Panc1 (cell line): ENCODE measurements at regions not wholly inside any gene's neighbourhood (a gene's known extent, or its start where the extent isn't known, plus 50 kb on each side); places are given as distances from the start of the nearest gene placed in this dataset.

Experiments used
- ATAC-seq: fragments of 200-7000 bp; cut with Tn5 transposase; 2 replicates; pipeline ENCODE4 v1.9.1; 2020; ENCODE audit warnings: mild to moderate bottlenecking, moderate library complexity
- BruUV-seq: library from RNA; stranded (reverse); fragments of 400-500 nt; replicated peaks from 2 replicates; lab custom pipeline; 2021; lab: Mats Ljungman, UMichigan
- CTCF ChIA-PET: fragments of 300-600 bp; sonication (Branson Sonifier 250); formaldehyde crosslinking; loops from one replicate; lab custom pipeline; 2022; ENCODE audit warnings: antibody characterized with exemption; lab: Charles Lee
- POLR2A ChIA-PET: fragments of 300-600 bp; sonication (Branson Sonifier 250); formaldehyde crosslinking; loops from one replicate; lab custom pipeline; 2022; ENCODE audit warnings: antibody characterized with exemption; lab: Charles Lee
- DNase-seq: peaks from one replicate; pipeline ENCODE4 v3.0.0-alpha.2; 2010; ENCODE audit warnings: low read depth, low spot score
- H3K27ac ChIP-seq: 2 replicates; pipeline ENCODE4 v1.5.1; 2011; ENCODE audit warnings: mild to moderate bottlenecking, low read length, inconsistent platforms
- H3K27me3 ChIP-seq: fragments of 200-500 bp; sonication (Bioruptor generic); 2 replicates; pipeline ENCODE4 v1.6.0; 2014; ENCODE audit warnings: low read length, inconsistent platforms; ENCODE audit not compliant: control insufficient read depth, insufficient read depth
- H3K36me3 ChIP-seq: fragments of 200-500 bp; sonication (Bioruptor generic); 2 replicates; pipeline ENCODE4 v1.5.1; 2014; ENCODE audit warnings: inconsistent platforms, mild to moderate bottlenecking, low read length, moderate library complexity; ENCODE audit not compliant: control insufficient read depth, insufficient read depth
- H3K4me1 ChIP-seq: 2 replicates; pipeline ENCODE4 v1.5.1; 2011; ENCODE audit warnings: inconsistent platforms, mild to moderate bottlenecking, low read length, moderate library complexity; ENCODE audit not compliant: control insufficient read depth, insufficient read depth
- H3K4me3 ChIP-seq, 2 experiments: 2 replicates each; pipeline ENCODE4 v1.5.1; 2011 to 2012; ENCODE audit warnings: low read depth in 2 of 2, low read length in 2 of 2, mild to moderate bottlenecking in 2 of 2, inconsistent platforms in 1 of 2, moderate library complexity in 1 of 2
- H3K9me3 ChIP-seq: fragments of 200-500 bp; sonication (Bioruptor generic); 2 replicates; pipeline ENCODE4 v1.5.1; 2014; ENCODE audit warnings: low read depth, mild to moderate bottlenecking, inconsistent platforms, low read length, moderate library complexity; ENCODE audit not compliant: control insufficient read depth, insufficient read depth
- POLR2AphosphoS5 ChIP-seq: IDR thresholded peaks from 2 replicates; pipeline ENCODE4 v1.6.1; 2012; ENCODE audit warnings: mild to moderate bottlenecking, low read depth, low read length, moderate library complexity
- SIN3A ChIP-seq: IDR thresholded peaks from 2 replicates; pipeline ENCODE4 v1.6.1; 2012; ENCODE audit warnings: low read depth, mild to moderate bottlenecking, low read length, moderate library complexity, borderline replicate concordance; ENCODE audit not compliant: insufficient read depth
- TCF7L2 ChIP-seq: IDR thresholded peaks from 2 replicates; pipeline ENCODE4 v1.6.1; 2011; ENCODE audit warnings: mild to moderate bottlenecking, low read depth, low read length, inconsistent platforms
- in situ Hi-C: cut with HindIII; loops from 2 replicates; pipeline ENCODE4 v1.10.0; 2016; ENCODE audit warnings: low sequenced_read_pairs, low pct_unique_long_range_greater_than_20kb
- intact Hi-C: fragments of 100-400 bp; cut with micrococcal nuclease; formaldehyde crosslinking; loops from one replicate; pipeline ENCODE4 v1.10.0; 2022; ENCODE audit not compliant: unreplicated experiment
- TF ChIP-seq, protein P1 (sequence below), 2 experiments: IDR thresholded peaks; 2 replicates each; pipeline ENCODE4 v1.6.1; 2011 to 2012; ENCODE audit warnings: low read depth in 2 of 2, control low read depth in 1 of 2, low read length in 1 of 2, mild to moderate bottlenecking in 1 of 2, moderate library complexity in 1 of 2; ENCODE audit not compliant: insufficient read depth in 1 of 2
- TF ChIP-seq, protein P2 (sequence below): fragments of 450-650 bp; IDR thresholded peaks from 2 replicates; pipeline ENCODE4 v1.5.1; 2017; ENCODE audit warnings: mild to moderate bottlenecking

DNA sequence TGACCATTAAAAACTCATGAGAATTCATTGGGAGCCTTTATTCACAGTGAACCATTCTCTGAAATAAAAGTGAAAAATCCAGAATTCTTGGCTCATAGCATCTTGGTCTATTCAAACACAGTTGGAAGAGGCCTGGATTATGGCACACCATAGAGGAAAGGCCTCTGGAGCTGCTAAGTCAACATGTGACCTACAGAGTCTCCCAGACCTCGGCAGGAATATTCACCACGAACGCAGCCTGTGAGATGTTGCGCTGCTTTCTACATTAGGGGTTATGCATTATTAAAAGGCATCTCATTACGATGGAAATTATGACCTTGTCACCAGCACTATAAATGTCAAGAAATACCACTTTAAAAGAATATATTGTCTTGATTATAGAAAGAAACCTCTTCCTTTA is 132.6 kb downstream of the EFNB2 start:
- ChIA-PET POLR2A (no interaction called here), CTCF (no interaction called here)
- DNase-seq (no peak), ATAC-seq (no peak)
- Histone ChIP-seq H3K9me3 (no peaks in the 10 kb centered on the region), H3K27ac (no peak overlapping the region), H3K36me3 (no peaks in the 10 kb centered on the region), H3K4me3 (no peak overlapping the region), H3K27me3 (no peaks in the 10 kb centered on the region), H3K4me1 (no peaks in the 10 kb centered on the region)
- in situ Hi-C loops (no loop called here), intact Hi-C loops (no loop called here)
- no TSS peak for BruUV-seq
- TF ChIP-seq, protein P1, sequence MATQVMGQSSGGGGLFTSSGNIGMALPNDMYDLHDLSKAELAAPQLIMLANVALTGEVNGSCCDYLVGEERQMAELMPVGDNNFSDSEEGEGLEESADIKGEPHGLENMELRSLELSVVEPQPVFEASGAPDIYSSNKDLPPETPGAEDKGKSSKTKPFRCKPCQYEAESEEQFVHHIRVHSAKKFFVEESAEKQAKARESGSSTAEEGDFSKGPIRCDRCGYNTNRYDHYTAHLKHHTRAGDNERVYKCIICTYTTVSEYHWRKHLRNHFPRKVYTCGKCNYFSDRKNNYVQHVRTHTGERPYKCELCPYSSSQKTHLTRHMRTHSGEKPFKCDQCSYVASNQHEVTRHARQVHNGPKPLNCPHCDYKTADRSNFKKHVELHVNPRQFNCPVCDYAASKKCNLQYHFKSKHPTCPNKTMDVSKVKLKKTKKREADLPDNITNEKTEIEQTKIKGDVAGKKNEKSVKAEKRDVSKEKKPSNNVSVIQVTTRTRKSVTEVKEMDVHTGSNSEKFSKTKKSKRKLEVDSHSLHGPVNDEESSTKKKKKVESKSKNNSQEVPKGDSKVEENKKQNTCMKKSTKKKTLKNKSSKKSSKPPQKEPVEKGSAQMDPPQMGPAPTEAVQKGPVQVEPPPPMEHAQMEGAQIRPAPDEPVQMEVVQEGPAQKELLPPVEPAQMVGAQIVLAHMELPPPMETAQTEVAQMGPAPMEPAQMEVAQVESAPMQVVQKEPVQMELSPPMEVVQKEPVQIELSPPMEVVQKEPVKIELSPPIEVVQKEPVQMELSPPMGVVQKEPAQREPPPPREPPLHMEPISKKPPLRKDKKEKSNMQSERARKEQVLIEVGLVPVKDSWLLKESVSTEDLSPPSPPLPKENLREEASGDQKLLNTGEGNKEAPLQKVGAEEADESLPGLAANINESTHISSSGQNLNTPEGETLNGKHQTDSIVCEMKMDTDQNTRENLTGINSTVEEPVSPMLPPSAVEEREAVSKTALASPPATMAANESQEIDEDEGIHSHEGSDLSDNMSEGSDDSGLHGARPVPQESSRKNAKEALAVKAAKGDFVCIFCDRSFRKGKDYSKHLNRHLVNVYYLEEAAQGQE (IDR thresholded peaks at IDR 0.05; ENCODE audit: insufficient read depth in 1 of 2, low read depth in 2 of 2, low read length in 1 of 2) = no peak
- TF ChIP-seq POLR2AphosphoS5 (no peak), SIN3A (no peak), TCF7L2 (no peak)
- TF ChIP-seq, protein P2, sequence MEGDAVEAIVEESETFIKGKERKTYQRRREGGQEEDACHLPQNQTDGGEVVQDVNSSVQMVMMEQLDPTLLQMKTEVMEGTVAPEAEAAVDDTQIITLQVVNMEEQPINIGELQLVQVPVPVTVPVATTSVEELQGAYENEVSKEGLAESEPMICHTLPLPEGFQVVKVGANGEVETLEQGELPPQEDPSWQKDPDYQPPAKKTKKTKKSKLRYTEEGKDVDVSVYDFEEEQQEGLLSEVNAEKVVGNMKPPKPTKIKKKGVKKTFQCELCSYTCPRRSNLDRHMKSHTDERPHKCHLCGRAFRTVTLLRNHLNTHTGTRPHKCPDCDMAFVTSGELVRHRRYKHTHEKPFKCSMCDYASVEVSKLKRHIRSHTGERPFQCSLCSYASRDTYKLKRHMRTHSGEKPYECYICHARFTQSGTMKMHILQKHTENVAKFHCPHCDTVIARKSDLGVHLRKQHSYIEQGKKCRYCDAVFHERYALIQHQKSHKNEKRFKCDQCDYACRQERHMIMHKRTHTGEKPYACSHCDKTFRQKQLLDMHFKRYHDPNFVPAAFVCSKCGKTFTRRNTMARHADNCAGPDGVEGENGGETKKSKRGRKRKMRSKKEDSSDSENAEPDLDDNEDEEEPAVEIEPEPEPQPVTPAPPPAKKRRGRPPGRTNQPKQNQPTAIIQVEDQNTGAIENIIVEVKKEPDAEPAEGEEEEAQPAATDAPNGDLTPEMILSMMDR = no peak

GRCh38 chr13:106401081-106401480 is 134.4 kb downstream of the EFNB2 start:
- ChIA-PET CTCF (no interaction called here), POLR2A (no interaction called here)
- H3K36me3 ChIP-seq = no peaks in the 10 kb centered on the region
- no peak overlapping the region for H3K27ac ChIP-seq
- ATAC-seq (no peak), DNase-seq (no peak)
- intact Hi-C loops = no loop called here
- no TSS peak for BruUV-seq
- H3K9me3 ChIP-seq = no peaks in the 10 kb centered on the region
- in situ Hi-C loops = no loop called here
- TF ChIP-seq SIN3A (no peak), TCF7L2 (no peak), POLR2AphosphoS5 (no peak)
- TF ChIP-seq, protein P2 = no peak
- TF ChIP-seq, protein P1 (IDR thresholded peaks at IDR 0.05; ENCODE audit: insufficient read depth in 1 of 2, low read depth in 2 of 2, low read length in 1 of 2) = no peak
- no peaks in the 10 kb centered on the region for H3K4me1 ChIP-seq
- no peaks in the 10 kb centered on the region for H3K27me3 ChIP-seq
- no peak overlapping the region for H3K4me3 ChIP-seq
